GM18868 (cell line): ENCODE measurements at regions not wholly inside any gene's neighbourhood (a gene's known extent, or its start where the extent isn't known, plus 50 kb on each side); places are given as distances from the start of the nearest gene placed in this dataset.

Experiments used
- ATAC-seq: cut with Tn5 transposase; IDR thresholded peaks from one replicate; pipeline ENCODE4 v1.9.1; 2021; ENCODE audit warnings: mild to moderate bottlenecking, moderate library complexity; ENCODE audit not compliant: unreplicated experiment

- peak; percentile 81 for ATAC-seq
These were observed 403.7 kb downstream of the MID1IP1 start for GRCh38 chrX:39204945-39205344.

GRCh38 chrX:39205467-39205866 lies 404.2 kb downstream of the MID1IP1 start:
- ATAC-seq = no peak

GRCh38 chrX:39206399-39207145 lies 405.3 kb downstream of the MID1IP1 start:
- no peak for ATAC-seq

- ATAC-seq = no peak
These were observed 410.2 kb downstream of the MID1IP1 start for GRCh38 chrX:39211501-39211900.

GRCh38 chrX:39212456-39212855 lies 411.2 kb downstream of the MID1IP1 start:
- no peak for ATAC-seq

GRCh38 chrX:39214387-39215126 lies 413.3 kb downstream of the MID1IP1 start:
- no peak for ATAC-seq

- no peak for ATAC-seq
These were observed 419.7 kb downstream of the MID1IP1 start for GRCh38 chrX:39220952-39221351.

GRCh38 chrX:39222346-39223113 lies 421.3 kb downstream of the MID1IP1 start:
- no peak for ATAC-seq

- ATAC-seq = no peak
These were observed 425.0 kb downstream of the MID1IP1 start for GRCh38 chrX:39226251-39226650.

- no peak for ATAC-seq
These were observed 426.1 kb downstream of the MID1IP1 start for GRCh38 chrX:39227371-39227770.

- ATAC-seq = no peak
These were observed 436.7 kb downstream of the MID1IP1 start for GRCh38 chrX:39238006-39238405.

GRCh38 chrX:39242187-39242586 lies 440.9 kb downstream of the MID1IP1 start:
- ATAC-seq = no peak

GRCh38 chrX:39244147-39244546 lies 442.9 kb downstream of the MID1IP1 start:
- no peak for ATAC-seq

GRCh38 chrX:39245024-39245423 lies 443.8 kb downstream of the MID1IP1 start:
- no peak for ATAC-seq

GRCh38 chrX:39247536-39247935 lies 446.3 kb downstream of the MID1IP1 start:
- no peak for ATAC-seq

GRCh38 chrX:39248330-39248729 lies 447.1 kb downstream of the MID1IP1 start:
- ATAC-seq = no peak

- no peak for ATAC-seq
These were observed 448.7 kb downstream of the MID1IP1 start for GRCh38 chrX:39249999-39250398.

GRCh38 chrX:39251995-39252394 lies 450.7 kb downstream of the MID1IP1 start:
- ATAC-seq = no peak

GRCh38 chrX:39253551-39253950 lies 452.3 kb downstream of the MID1IP1 start:
- ATAC-seq = no peak

- ATAC-seq = no peak
These were observed 457.1 kb downstream of the MID1IP1 start for GRCh38 chrX:39258331-39258730.

- ATAC-seq = no peak
These were observed 459.7 kb downstream of the MID1IP1 start for GRCh38 chrX:39260965-39261364.
